GM19328 (cell line): ENCODE measurements at regions not wholly inside any gene's neighbourhood (a gene's known extent, or its start where the extent isn't known, plus 50 kb on each side); places are given as distances from the start of the nearest gene placed in this dataset.
"Not testable (repeated sequence)": the region's sequence is repeated elsewhere in the genome, so short reads cannot be mapped to it uniquely, and the experiment has no call there.

Source experiments
- ATAC-seq: cut with Tn5 transposase; IDR thresholded peaks from one replicate; pipeline ENCODE4 v1.9.1; 2021; ENCODE audit warnings: mild to moderate bottlenecking, moderate library complexity; ENCODE audit not compliant: unreplicated experiment

- ATAC-seq = no peak
Observed at GRCh38 chr4:138591808-138592207, 349.7 kb upstream of the SLC7A11 start.

DNA sequence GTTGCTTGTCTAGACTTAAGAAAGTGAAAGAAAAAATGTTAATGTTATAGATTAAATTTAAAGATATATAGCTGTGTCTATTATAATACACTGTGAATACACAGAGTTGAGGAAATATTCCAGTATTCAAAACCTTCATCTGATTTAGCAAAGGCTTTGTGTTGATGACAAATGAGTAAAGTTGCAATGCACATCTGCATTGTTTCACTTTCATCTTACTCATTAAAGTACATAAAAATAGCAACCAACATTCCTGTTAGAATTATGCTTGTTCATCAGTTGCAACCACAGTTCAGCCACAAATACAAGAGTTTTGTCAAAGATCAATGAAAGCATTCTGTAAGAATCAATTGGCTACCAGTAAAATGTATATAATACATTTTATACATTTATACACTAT, 346.4 kb upstream of the SLC7A11 start:
- ATAC-seq = no peak

GRCh38 chr4:138579146-138579545, 337.0 kb upstream of the SLC7A11 start:
- no peak for ATAC-seq

- ATAC-seq = not testable (repeated sequence)
Observed at GRCh38 chr4:138577826-138578225, 335.7 kb upstream of the SLC7A11 start.

DNA sequence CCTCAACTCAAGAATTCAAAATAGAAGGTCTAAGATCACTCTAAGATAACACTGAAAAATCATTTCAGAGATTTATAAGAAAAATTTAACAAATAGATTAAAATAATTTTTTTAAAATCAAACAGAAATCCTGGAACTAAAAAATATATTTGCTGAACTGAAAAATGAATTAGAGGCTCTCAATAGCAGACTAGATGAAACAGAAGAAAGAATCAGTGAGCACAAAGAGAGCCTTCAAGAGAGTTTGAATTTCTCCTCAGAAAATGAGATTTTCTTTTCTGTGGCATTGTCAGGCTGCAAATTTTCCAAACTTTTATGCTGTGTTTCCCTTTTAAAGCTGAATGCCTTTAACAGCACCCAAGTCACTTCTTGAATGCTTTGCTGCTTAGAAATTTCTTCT, 335.0 kb upstream of the SLC7A11 start:
- no peak for ATAC-seq

GRCh38 chr4:138576684-138577083, 334.5 kb upstream of the SLC7A11 start:
- no peak for ATAC-seq

DNA sequence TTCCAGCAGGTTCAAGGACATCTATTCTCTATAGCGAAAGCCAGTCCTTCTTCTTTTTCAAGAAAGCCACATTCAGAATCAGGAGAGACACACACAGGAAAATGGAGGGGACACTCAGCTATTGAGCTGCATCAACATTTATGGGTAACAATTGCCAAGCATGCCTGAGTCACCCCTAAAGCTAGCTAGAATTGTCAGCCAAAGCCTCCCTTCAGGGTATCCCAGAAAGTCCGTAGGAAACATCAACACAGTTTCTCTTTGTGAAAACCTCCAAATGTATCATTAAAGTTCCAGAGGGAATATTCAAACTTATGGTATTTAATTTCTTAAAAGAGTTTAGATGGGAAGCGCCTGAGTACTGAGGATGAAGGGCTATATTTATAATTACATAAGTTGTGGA, 331.1 kb upstream of the SLC7A11 start:
- ATAC-seq = no peak

DNA sequence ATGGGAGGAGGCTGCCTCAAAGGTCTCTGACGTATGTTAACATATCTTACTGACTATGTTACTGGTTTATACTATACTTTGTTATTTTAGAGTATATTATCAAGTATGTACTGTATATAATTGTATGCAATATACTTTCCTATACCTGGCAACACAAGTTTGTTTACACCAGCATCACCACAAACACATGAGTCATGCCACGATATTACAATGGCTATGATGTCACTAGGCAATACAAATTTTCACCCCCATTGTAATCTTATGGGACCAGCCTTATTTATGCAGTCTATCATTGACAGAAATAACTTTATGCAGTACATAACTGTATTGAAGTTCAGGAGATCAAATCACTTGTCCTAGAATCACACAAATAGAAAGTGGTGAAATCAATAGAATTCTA, 329.9 kb upstream of the SLC7A11 start:
- no peak for ATAC-seq

- ATAC-seq = no peak
Observed at GRCh38 chr4:138567696-138568095, 325.5 kb upstream of the SLC7A11 start.

DNA sequence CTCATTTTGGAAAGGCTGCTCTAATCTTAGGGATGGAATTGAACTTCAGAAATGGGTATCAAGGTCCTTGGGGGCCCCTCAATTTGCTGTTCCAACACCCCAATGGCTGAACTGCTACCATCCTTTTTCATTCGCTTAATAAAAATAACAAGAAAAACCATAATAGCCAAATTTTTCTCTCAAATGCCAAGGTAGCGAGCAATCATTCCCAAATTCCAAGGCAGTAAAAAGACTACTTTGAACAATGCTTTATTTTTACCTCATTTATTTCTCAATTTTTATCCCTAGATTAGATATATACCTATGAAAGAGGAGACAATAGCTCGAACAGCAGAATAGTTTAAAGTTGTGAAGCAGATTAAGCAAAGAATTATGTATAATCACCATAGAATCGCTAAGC, 323.4 kb upstream of the SLC7A11 start:
- ATAC-seq = no peak

DNA sequence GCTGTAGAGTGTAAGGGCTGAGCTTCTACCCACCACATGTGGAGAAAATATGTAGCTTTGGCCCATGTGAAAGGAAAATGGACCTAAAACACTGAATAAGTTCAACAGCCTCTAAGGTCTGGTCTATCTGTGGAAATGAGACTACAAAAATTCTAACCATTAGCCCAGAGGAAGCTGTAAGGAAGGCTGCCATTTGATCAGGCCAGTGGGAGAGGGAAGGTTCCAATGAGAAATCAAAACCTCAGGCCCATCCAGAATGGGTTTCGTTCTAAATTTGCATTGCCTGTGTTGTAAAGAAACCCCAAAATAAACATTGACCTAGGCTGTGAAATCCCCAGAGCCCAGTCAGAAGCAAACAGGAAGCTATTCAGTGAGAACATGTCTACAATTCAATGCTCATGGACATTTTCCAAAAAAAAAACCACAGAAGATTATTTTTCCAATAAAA, 320.4 kb upstream of the SLC7A11 start:
- ATAC-seq = no peak

DNA sequence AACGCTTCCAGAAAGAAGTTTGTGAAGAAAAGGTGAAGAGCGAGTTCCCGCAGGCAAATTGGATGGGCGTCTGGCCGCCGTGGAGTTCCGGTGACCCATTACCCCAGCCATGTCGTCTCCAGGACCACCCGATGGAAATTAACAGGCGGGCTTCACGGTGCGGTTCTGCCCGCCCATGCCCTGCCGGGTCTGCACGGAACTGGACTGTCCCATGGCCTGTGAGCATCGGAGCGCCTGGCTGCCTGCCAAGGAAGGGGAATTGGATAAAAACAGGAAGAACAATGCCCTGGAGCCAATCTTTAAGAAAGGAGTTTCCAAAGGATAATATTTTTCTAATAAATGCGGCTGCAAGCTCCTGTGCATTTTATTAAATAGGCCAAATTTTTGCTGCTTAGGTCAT, 319.8 kb upstream of the SLC7A11 start:
- no peak for ATAC-seq

DNA sequence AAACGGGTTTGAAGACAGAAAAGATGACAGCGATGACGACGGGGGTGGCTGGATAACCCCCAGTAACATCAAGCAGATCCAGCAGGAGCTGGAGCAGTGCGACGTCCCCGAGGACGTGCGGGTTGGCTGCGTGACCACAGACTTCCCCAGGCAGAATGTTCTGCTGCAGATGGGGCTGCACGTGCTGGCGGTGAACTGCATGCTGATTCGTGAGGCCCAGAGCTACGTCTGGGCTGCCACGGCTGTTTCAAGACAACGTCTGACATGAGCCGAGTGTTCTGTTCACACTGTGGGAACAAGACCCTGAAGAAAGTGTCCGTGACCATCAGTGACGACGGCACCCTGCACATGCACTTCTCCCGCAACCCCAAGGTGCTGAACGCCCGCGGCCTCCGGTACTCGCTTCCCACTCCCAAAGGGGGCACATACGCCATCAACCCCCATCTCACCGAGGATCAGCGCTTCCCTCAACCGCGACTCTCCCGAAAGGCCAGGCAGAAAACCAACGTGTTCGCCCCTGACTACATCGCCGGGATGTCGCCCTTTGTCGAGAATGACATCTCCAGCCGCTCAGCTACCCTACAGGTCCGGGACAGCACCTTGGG, 319.2 kb upstream of the SLC7A11 start:
- ATAC-seq = no peak

DNA sequence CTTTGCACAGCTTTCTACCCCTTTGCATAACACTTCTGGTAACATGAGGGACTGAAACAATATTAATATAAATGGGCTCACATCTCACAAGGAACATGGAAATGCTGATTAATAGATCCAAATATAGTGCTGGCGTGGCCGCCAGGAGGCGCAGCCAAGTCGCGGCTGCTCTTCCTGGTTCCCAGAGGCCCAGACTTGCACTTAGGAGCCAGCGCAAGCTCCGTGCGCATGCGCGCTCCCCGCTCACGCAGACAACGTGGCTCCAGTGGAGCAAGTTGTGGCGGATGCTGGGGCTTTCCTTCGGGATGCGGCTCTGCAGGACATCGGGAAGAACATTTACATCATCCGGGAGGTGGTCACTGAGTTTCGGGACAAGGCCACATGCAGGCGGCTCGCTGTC, 318.3 kb upstream of the SLC7A11 start:
- no peak for ATAC-seq

- ATAC-seq = no peak
Observed at GRCh38 chr4:138558886-138559285, 316.7 kb upstream of the SLC7A11 start.

GRCh38 chr4:138555584-138555983, 313.4 kb upstream of the SLC7A11 start:
- no peak for ATAC-seq

DNA sequence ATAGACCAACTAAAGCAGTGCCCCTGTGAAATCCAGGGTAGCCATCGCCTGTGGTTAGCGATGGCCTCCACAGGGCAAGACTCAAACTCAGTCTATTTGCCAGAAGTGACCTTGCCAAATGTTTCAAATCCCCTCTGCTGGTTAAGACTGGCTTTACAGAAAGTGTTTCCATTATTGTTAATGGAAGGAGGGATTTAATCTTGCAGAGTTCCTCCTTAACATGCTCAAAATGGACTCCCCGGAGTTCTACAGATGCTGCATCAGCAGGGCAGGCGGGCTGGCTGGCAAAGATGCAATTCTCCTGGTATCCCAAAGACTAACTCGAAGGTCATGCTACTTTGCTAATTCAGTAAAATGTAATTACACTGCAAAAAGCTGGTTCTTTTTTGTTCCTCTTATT, 313.0 kb upstream of the SLC7A11 start:
- no peak for ATAC-seq

DNA sequence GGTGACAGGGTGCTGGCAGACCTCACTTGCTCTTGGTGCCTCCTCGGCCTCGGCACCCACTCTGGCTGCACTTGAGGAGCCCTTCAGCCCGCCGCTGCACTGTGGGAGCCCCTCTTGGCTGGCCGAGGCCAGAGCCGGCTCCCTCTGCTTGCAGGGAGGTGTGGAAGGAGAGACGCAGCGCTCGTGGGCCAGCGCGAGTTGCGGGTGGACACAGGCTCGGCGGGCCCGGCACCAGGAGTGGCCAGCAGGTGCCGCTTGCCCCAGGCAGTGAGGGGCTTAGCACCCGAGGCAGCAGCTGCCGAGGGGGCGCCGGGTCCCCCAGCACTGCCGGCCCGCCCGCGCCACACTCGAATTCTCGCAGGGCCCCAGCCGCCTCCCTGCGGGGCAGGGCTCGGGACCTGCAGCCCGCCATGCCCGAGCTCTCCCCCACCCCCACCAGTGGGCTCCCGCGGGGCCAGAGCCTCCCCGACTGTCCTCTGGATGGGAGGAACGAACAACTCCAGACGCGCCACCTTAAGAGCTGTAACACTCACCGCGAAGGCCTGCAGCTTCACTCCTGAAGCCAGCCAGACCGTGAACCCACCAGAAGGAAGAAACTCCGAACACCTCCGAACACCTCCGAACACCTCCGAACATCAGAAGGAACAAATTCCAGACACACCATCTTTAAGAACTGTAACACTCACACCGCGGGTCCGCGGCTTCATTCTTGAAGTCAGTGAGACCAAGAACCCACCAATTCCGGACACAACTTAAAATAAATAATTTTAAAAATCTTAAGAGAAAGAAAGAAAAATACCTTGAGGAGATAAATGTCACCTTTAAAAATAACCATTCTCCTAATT, 311.1 kb upstream of the SLC7A11 start:
- ATAC-seq = no peak

GRCh38 chr4:138542191-138542776, 300.1 kb upstream of the SLC7A11 start:
- ATAC-seq = no peak

- no peak for ATAC-seq
Observed at GRCh38 chr4:138540056-138540800, 298.1 kb upstream of the SLC7A11 start.

DNA sequence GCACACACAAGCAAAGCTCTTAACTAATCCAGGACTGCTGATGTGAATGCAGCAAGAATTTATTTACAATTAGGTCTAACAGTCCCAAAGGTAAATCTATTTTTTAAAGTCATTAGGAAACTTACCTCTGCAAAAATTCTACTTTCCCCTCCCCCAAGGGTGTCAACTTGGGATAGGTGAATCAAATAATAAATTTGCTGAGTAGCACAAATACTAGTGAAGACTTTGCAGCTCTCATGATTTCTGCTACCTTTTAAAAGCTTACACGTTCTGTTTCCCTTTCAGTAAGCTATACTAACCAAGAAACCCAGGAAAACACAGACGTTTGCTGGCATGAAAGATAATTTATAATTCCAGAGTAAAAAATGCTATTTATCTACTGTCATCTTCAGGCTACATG, 296.6 kb upstream of the SLC7A11 start:
- no peak for ATAC-seq
